ENCODE measurements at regions not wholly inside any gene's neighbourhood (a gene's known extent, or its start where the extent isn't known, plus 50 kb on each side); places are given as distances from the start of the nearest gene placed in this dataset.

- no peak for TF ChIP-seq NFYA (IDR thresholded peaks at IDR 0.05; ENCODE audit: borderline replicate concordance, low read depth, low read length)
These were observed 157.5 kb downstream of the TTC8 start (continued) for GRCh38 chr14:88981948-88982347.

DNA sequence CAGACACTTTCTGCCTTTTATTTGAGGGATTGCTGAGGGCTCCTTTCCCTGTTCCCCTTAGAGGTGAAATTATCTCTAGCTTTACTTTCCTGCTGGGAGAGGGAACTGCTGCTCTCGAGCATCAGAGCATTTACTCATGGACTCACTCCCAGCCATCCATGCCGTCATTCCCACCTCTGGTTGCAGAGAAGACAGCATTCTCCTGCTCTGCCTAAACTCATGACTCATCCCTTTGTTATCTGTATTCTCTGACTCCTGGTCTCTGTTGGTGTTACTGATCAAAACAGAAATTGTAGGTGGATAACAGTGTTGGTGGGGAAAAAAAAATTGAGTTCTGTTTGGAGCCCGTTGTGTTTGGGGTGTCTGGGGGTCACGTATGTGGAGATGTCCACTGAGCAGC lies 159.3 kb downstream of the TTC8 start:
- CTCF ChIA-PET: no interaction called here
- no peak overlapping the region for H3K4me2 ChIP-seq (ENCODE audit: control insufficient read depth, insufficient read depth)

More for the DNA sequence above, 159.3 kb downstream of the TTC8 start:
- DNase-seq (ENCODE audit: low read depth, low spot score): no peak
- POLR2A ChIA-PET: no interaction called here
- no peak overlapping the region for H3K9ac ChIP-seq (ENCODE audit: control insufficient read depth, insufficient read depth, low read length)
- WGBS (ENCODE audit: insufficient coverage, insufficient replicate concordance, low lambda C conversion rate, missing lambda C conversion rate): 3% methylated on average over 4 of the region's 4 CpGs
- BruUV-seq (replicated peaks): no TSS peak
- H2AFZ ChIP-seq (ENCODE audit: control insufficient read depth, low read depth, low read length): no peak overlapping the region
- H3K36me3 ChIP-seq (ENCODE audit: control insufficient read depth in 2 of 2, insufficient read depth in 2 of 2, low read length in 1 of 2): no peaks in the 10 kb centered on the region
- H3K9me3 ChIP-seq (replicated peaks; ENCODE audit: control insufficient read depth, insufficient read depth, low read length): peaks cover 3% of the 10 kb centered on the region; the same call in 1 of the 3 replicates
- intact Hi-C loops (cut with micrococcal nuclease; ENCODE audit: unreplicated experiment): no loop called here
- H3K4me3 ChIP-seq: no peak overlapping the region
- H4K20me1 ChIP-seq (ENCODE audit: control insufficient read depth, insufficient read depth): no peaks in the 10 kb centered on the region
- H3K27ac ChIP-seq (ENCODE audit: control insufficient read depth, insufficient read depth): no peak overlapping the region
- in situ Hi-C loops (cut with MboI): no loop called here
- ATAC-seq: no peak
- SMC1A ChIA-PET (ENCODE audit: uncharacterized antibody, unreplicated experiment): no interaction called here
- no peak for TF ChIP-seq HCFC1 (IDR thresholded peaks at IDR 0.05; ENCODE audit: low read length)
- TF ChIP-seq RELA (IDR thresholded peaks at IDR 0.05; ENCODE audit: borderline replicate concordance, partially characterized antibody): no peak
- no peak for TF ChIP-seq POLR2A (IDR thresholded peaks at IDR 0.05; ENCODE audit: low read depth, low read length)
- TF ChIP-seq ZBTB11 (CRISPR knock-in tag; IDR thresholded peaks at IDR 0.05): no peak
- TF ChIP-seq MLLT1 (IDR thresholded peaks at IDR 0.05): no peak
- no peak for TF ChIP-seq ZNF384 (IDR thresholded peaks at IDR 0.05; ENCODE audit: borderline replicate concordance, low read depth, low read length)
- TF ChIP-seq POU2F2 (IDR thresholded peaks at IDR 0.05; ENCODE audit: borderline replicate concordance, low read depth, low read length): no peak
- no peak for TF ChIP-seq PML (IDR thresholded peaks at IDR 0.05; ENCODE audit: low read length)
- no peak for TF ChIP-seq SPI1 (IDR thresholded peaks at IDR 0.05; ENCODE audit: borderline replicate concordance, insufficient read depth, low read depth, low read length)
- TF ChIP-seq NR2C2 (IDR thresholded peaks at IDR 0.05; ENCODE audit: borderline replicate concordance, control insufficient read depth, insufficient read length, low read depth): no peak
- TF ChIP-seq MTA2 (IDR thresholded peaks at IDR 0.05; ENCODE audit: low read depth): no peak
- TF ChIP-seq HDGF (IDR thresholded peaks at IDR 0.05): no peak
- TF ChIP-seq, protein P1, sequence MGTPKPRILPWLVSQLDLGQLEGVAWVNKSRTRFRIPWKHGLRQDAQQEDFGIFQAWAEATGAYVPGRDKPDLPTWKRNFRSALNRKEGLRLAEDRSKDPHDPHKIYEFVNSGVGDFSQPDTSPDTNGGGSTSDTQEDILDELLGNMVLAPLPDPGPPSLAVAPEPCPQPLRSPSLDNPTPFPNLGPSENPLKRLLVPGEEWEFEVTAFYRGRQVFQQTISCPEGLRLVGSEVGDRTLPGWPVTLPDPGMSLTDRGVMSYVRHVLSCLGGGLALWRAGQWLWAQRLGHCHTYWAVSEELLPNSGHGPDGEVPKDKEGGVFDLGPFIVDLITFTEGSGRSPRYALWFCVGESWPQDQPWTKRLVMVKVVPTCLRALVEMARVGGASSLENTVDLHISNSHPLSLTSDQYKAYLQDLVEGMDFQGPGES (IDR thresholded peaks at IDR 0.05): no peak
- no peak for TF ChIP-seq YY1 (IDR thresholded peaks at IDR 0.05; ENCODE audit: low read depth, low read length)
- no peak for TF ChIP-seq ZBED1 (IDR thresholded peaks at IDR 0.05; ENCODE audit: borderline replicate concordance)
- no peak for FAIRE-seq
- H3K4me1 ChIP-seq (ENCODE audit: control insufficient read depth, insufficient read depth, low read length): no peaks in the 10 kb centered on the region
- H3K27me3 ChIP-seq (replicated peaks in 1 of 2; ENCODE audit: control insufficient read depth in 2 of 2, insufficient read depth in 2 of 2, low read length in 1 of 2): no peaks in the 10 kb centered on the region
- RAD21 ChIA-PET (ENCODE audit: unreplicated experiment): no interaction called here
- no peaks in the 10 kb centered on the region for H3K79me2 ChIP-seq (ENCODE audit: control insufficient read depth, insufficient read depth, low read length)
